NCI-H2227 (cell line): ENCODE measurements at regions not wholly inside any gene's neighbourhood (a gene's known extent, or its start where the extent isn't known, plus 50 kb on each side); places are given as distances from the start of the nearest gene placed in this dataset.
"Not testable (repeated sequence)": the region's sequence is repeated elsewhere in the genome, so short reads cannot be mapped to it uniquely, and the experiment has no call there.

Experiments used
- DNase-seq: peaks from one replicate; lab custom pipeline; 2025; ENCODE audit not compliant: unreplicated experiment; lab: John Stamatoyannopoulos, UW

GRCh38 chr10:126722726-126723125 is 52.2 kb upstream of the C10orf90 start:
- no peak for DNase-seq

GRCh38 chr10:126723226-126723625 is 52.7 kb upstream of the C10orf90 start:
- no peak for DNase-seq

GRCh38 chr10:126729314-126729870 is 58.9 kb upstream of the C10orf90 start:
- DNase-seq: no peak

- DNase-seq: no peak
These were observed 60.5 kb upstream of the C10orf90 start for GRCh38 chr10:126730856-126731609.

GRCh38 chr10:126731610-126731990 is 61.1 kb upstream of the C10orf90 start:
- no peak for DNase-seq

- DNase-seq: no peak
These were observed 61.8 kb upstream of the C10orf90 start for GRCh38 chr10:126732308-126732707.

- no peak for DNase-seq
These were observed 62.4 kb upstream of the C10orf90 start for GRCh38 chr10:126732868-126733267.

GRCh38 chr10:126734015-126734414 is 63.5 kb upstream of the C10orf90 start:
- DNase-seq: no peak

- DNase-seq: no peak
These were observed 64.5 kb upstream of the C10orf90 start for GRCh38 chr10:126734967-126735366.

- DNase-seq: no peak
These were observed 65.6 kb upstream of the C10orf90 start for GRCh38 chr10:126736142-126736541.

- no peak for DNase-seq
These were observed 66.2 kb upstream of the C10orf90 start for GRCh38 chr10:126736727-126737126.

- no peak for DNase-seq
These were observed 67.5 kb upstream of the C10orf90 start for GRCh38 chr10:126738001-126738400.

- no peak for DNase-seq
These were observed 74.1 kb upstream of the C10orf90 start for GRCh38 chr10:126744571-126744970.

- DNase-seq: peak; percentile 69
These were observed 78.6 kb upstream of the C10orf90 start for GRCh38 chr10:126749015-126749655.

- DNase-seq: no peak
These were observed 84.5 kb upstream of the C10orf90 start for GRCh38 chr10:126754966-126755365.

- no peak for DNase-seq
These were observed 88.4 kb upstream of the C10orf90 start for GRCh38 chr10:126758867-126759266.

- no peak for DNase-seq
These were observed 89.0 kb upstream of the C10orf90 start for GRCh38 chr10:126759531-126759930.

GRCh38 chr10:126766646-126767045 is 96.2 kb upstream of the C10orf90 start:
- DNase-seq: not testable (repeated sequence)

GRCh38 chr10:126770809-126771208 is 100.3 kb upstream of the C10orf90 start:
- no peak for DNase-seq

GRCh38 chr10:126776168-126776567 is 105.7 kb upstream of the C10orf90 start:
- no peak for DNase-seq

- no peak for DNase-seq
These were observed 107.2 kb upstream of the C10orf90 start for GRCh38 chr10:126777714-126778113.

- no peak for DNase-seq
These were observed 111.1 kb upstream of the C10orf90 start for GRCh38 chr10:126781450-126782216.
